ENCODE measurements at regions not wholly inside any gene's neighbourhood (a gene's known extent, or its start where the extent isn't known, plus 50 kb on each side); places are given as distances from the start of the nearest gene placed in this dataset.
A peak's percentile ranks its signal among the peaks of the same experiment; 100 is the strongest.

DNA sequence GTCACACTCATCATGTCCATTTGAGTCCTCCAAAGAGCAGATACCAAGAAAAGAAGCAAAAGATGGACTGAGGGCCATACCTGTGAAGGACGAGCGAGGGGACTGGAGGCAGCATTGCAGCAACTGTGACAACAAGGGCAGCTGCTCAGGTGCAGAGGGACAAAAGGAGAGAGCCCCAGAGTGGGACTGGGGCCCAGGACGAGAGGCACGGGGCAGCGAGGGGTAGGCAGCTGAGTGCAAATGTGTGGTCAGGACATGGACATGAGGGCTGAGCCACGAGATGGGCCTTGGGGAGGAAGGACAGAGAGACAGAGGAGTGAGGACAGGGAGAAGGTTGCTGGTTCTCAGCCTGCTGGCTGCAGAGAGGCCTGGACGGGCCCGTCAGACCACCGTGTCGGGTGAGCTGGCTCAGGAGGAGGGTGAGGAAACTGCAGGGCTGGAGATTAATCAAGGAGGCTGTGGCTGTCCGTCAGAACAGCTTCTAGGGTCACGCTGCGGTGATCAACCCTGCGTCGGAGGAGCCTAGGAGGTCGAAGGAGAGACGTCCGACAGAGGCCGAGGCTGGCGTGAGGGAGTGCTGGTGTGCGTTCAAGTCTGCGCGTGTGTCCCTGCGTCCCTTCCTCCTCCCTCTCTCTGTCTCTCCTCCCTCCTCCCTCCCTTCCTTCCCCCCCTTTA, 206.8 kb upstream of the HDAC4 start:
- no peak for ATAC-seq
- TF ChIP-seq, protein P1, sequence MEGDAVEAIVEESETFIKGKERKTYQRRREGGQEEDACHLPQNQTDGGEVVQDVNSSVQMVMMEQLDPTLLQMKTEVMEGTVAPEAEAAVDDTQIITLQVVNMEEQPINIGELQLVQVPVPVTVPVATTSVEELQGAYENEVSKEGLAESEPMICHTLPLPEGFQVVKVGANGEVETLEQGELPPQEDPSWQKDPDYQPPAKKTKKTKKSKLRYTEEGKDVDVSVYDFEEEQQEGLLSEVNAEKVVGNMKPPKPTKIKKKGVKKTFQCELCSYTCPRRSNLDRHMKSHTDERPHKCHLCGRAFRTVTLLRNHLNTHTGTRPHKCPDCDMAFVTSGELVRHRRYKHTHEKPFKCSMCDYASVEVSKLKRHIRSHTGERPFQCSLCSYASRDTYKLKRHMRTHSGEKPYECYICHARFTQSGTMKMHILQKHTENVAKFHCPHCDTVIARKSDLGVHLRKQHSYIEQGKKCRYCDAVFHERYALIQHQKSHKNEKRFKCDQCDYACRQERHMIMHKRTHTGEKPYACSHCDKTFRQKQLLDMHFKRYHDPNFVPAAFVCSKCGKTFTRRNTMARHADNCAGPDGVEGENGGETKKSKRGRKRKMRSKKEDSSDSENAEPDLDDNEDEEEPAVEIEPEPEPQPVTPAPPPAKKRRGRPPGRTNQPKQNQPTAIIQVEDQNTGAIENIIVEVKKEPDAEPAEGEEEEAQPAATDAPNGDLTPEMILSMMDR (IDR thresholded peaks at IDR 0.05), result no peak
- no peak for TF ChIP-seq POLR2A (IDR thresholded peaks at IDR 0.05)

GRCh38 chr2:239606741-239607516, 206.1 kb upstream of the HDAC4 start:
- TF ChIP-seq, protein P1 (IDR thresholded peaks at IDR 0.05), result no peak
- no peak for TF ChIP-seq POLR2A (IDR thresholded peaks at IDR 0.05)
- peaks cover 0 to 8% (median 0%) of the 10 kb centered on the region in 12 donors for H3K9me3 ChIP-seq
- intact Hi-C loops (cut with DNase I), result no loop called here
- H3K4me1 ChIP-seq, result peaks cover 0 to 38% (median 0%) of the 10 kb centered on the region in 12 donors
- WGBS, 4 donors, result 88 to 94% (median 88%) methylated on average over 7 of the region's 7 CpGs
- DNase-seq (no peak), ATAC-seq (no peak)
- H3K27me3 ChIP-seq, result peaks cover 0 to 41% (median 3%) of the 10 kb centered on the region in 9 donors
- H3K27ac ChIP-seq, result no peak overlapping the region
- H3K4me3 ChIP-seq, result no peak overlapping the region
- no peaks in the 10 kb centered on the region for H3K36me3 ChIP-seq

More for the DNA sequence above, 206.8 kb upstream of the HDAC4 start:
- H3K9me3 ChIP-seq, result peaks cover 0 to 8% (median 0%) of the 10 kb centered on the region in 12 donors
- no peak overlapping the region for H3K4me3 ChIP-seq
- DNase-seq, result peak in 1 of 5 donors; percentile 57
- peaks cover 0 to 35% (median 3%) of the 10 kb centered on the region in 9 donors for H3K27me3 ChIP-seq
- 37 to 46% (median 42%) methylated on average over 24 of the region's 24 CpGs for WGBS, 4 donors
- no peaks in the 10 kb centered on the region for H3K36me3 ChIP-seq
- peaks cover 0 to 32% (median 0%) of the 10 kb centered on the region in 12 donors for H3K4me1 ChIP-seq
- no peak overlapping the region for H3K27ac ChIP-seq
- intact Hi-C loops (cut with DNase I), result no loop called here

DNA sequence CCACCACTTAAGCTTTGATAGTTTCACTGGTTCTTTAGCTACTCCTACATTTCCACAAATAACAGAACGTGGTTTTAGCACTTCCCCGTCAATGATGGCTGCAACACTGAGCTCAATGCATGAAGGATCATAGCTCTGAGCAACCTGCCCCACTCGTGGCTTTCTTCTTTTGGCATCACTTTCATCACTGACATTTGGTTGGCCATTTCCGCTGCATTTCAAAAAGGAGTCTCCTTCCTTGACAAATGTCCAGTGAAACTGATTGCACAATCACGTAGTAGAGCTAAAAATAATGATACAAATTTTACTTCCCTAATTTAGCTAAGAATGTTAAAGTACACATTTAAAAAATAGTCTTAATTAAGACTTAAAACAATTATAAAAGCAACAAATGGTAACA, 205.2 kb upstream of the HDAC4 start:
- peak in 1 of 5 donors; percentile 18 for DNase-seq
- intact Hi-C loops (cut with DNase I), result no loop called here
- H3K27ac ChIP-seq, result no peak overlapping the region
- H3K4me3 ChIP-seq, result no peak overlapping the region
- peak in 1 of 4 donors; percentile 23 for ATAC-seq
- peaks cover 0 to 48% (median 3%) of the 10 kb centered on the region in 9 donors for H3K27me3 ChIP-seq
- 65 to 72% (median 66%) methylated on average over 5 of the region's 5 CpGs for WGBS, 4 donors
- TF ChIP-seq POLR2A (IDR thresholded peaks at IDR 0.05), result no peak
- TF ChIP-seq, protein P1 (IDR thresholded peaks at IDR 0.05), result no peak
- H3K4me1 ChIP-seq, result peaks cover 0 to 38% (median 0%) of the 10 kb centered on the region in 12 donors
- H3K9me3 ChIP-seq, result peaks cover 0 to 8% (median 0%) of the 10 kb centered on the region in 12 donors
- no peaks in the 10 kb centered on the region for H3K36me3 ChIP-seq

DNA sequence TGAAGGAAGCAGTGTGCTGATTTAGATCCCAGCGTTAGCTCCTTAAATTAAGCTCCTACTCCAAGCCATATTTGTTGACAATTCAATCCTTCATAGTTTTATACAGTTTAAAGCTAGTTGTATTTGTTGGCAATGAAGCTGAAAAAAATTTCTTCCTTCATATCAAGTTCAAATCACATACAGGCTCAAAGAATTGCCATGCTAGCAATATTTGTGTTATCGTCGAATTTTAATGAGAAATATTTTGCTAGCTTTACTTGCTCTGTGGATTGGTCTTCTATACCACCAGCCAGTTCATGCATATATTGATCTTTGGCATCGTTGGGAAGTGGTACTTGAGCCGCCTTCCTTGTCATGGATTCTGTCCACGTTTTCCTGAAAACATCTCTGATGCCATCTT, 204.6 kb upstream of the HDAC4 start:
- DNase-seq (no peak), ATAC-seq (no peak)
- 78 to 89% (median 87%) methylated on average over 6 of the region's 6 CpGs for WGBS, 4 donors
- no peak for TF ChIP-seq POLR2A (IDR thresholded peaks at IDR 0.05)
- TF ChIP-seq, protein P1 (IDR thresholded peaks at IDR 0.05), result no peak
- Histone ChIP-seq H3K4me3 (no peak overlapping the region), H3K27ac (no peak overlapping the region), H3K9me3 (peaks cover 0 to 8% (median 0%) of the 10 kb centered on the region in 12 donors), H3K27me3 (peaks cover 0 to 48% (median 3%) of the 10 kb centered on the region in 9 donors), H3K36me3 (no peaks in the 10 kb centered on the region), H3K4me1 (peaks cover 0 to 38% (median 0%) of the 10 kb centered on the region in 12 donors)
- intact Hi-C loops (cut with DNase I), result no loop called here
